Testis (tissue), 2 donors: ENCODE measurements at regions not wholly inside any gene's neighbourhood (a gene's known extent, or its start where the extent isn't known, plus 50 kb on each side); places are given as distances from the start of the nearest gene placed in this dataset.

Source experiments
- POLR2A ChIP-seq: fragments of 450-650 bp; IDR thresholded peaks from one replicate; pipeline ENCODE4 v1.6.1; 2017; ENCODE audit warnings: antibody characterized with exemption, mild to moderate bottlenecking, moderate library complexity
- TF ChIP-seq, protein P1 (sequence below), 3 experiments: fragments of 450-650 bp in 2 of 3; fragments of 200-600 bp in 1 of 3; sonication (generic) in 1 of 3; IDR thresholded peaks; one replicate each; pipeline ENCODE4 v1.5.1; 2016 to 2019; ENCODE audit warnings: antibody characterized with exemption in 3 of 3, mild to moderate bottlenecking in 2 of 3, moderate library complexity in 1 of 3

DNA sequence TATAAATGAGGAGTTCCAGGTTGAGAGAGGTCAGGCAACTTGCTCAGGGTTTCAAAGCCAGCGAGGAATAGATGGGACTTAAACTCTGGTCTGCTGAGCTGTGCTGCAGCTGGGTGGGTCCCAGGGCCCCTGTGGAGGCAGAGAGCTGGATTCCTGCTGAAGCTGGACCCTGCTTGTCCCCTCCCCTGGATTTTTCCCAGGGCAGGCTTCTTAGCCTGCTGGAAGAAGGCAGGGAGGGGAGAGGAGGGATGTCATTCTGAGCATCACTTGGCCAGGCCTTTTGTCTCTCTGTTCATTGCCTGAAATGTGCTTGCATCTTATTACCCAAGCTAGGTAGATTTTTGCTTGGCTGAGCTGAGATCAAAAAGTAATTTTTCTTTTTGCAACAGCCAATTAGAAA lies 133.7 kb downstream of the DHX35 start:
- TF ChIP-seq POLR2A, result no peak
- TF ChIP-seq, protein P1, sequence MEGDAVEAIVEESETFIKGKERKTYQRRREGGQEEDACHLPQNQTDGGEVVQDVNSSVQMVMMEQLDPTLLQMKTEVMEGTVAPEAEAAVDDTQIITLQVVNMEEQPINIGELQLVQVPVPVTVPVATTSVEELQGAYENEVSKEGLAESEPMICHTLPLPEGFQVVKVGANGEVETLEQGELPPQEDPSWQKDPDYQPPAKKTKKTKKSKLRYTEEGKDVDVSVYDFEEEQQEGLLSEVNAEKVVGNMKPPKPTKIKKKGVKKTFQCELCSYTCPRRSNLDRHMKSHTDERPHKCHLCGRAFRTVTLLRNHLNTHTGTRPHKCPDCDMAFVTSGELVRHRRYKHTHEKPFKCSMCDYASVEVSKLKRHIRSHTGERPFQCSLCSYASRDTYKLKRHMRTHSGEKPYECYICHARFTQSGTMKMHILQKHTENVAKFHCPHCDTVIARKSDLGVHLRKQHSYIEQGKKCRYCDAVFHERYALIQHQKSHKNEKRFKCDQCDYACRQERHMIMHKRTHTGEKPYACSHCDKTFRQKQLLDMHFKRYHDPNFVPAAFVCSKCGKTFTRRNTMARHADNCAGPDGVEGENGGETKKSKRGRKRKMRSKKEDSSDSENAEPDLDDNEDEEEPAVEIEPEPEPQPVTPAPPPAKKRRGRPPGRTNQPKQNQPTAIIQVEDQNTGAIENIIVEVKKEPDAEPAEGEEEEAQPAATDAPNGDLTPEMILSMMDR (IDR thresholded peaks at IDR 0.05), result no peak
